ENCODE measurements at regions not wholly inside any gene's neighbourhood (a gene's known extent, or its start where the extent isn't known, plus 50 kb on each side); places are given as distances from the start of the nearest gene placed in this dataset.

- DNase-seq (ENCODE audit: low spot score in 2 of 2): peak in 1 of 2 donors; percentile 39
- TF ChIP-seq CTCF (IDR thresholded peaks at IDR 0.05) (no peak), POLR2A (IDR thresholded peaks at IDR 0.05) (no peak), POLR2AphosphoS5 (IDR thresholded peaks at IDR 0.05) (no peak)
- H3K27ac ChIP-seq: no peak overlapping the region
- peaks cover 3% of the 10 kb centered on the region in 2 donors for H3K4me1 ChIP-seq
- intact Hi-C loops (cut with DNase I; ENCODE audit: low total_unique reads): no loop called here
- H3K27me3 ChIP-seq: no peaks in the 10 kb centered on the region
- no peaks in the 10 kb centered on the region for H3K9me3 ChIP-seq
- H3K36me3 ChIP-seq: no peaks in the 10 kb centered on the region
- no peak overlapping the region for H3K4me3 ChIP-seq
Measured at GRCh38 chr1:229159668-229160544, 111.0 kb upstream of the RAB4A start.

GRCh38 chr1:229161740-229162139 is 109.2 kb upstream of the RAB4A start:
- no peak for TF ChIP-seq POLR2AphosphoS5 (IDR thresholded peaks at IDR 0.05)
- no peak for TF ChIP-seq CTCF (IDR thresholded peaks at IDR 0.05)
- Histone ChIP-seq H3K4me3 (no peak overlapping the region), H3K36me3 (no peaks in the 10 kb centered on the region), H3K27me3 (no peaks in the 10 kb centered on the region), H3K9me3 (no peaks in the 10 kb centered on the region), H3K4me1 (peaks cover 4 to 5% of the 10 kb centered on the region in 2 donors), H3K27ac (no peak overlapping the region)
- DNase-seq (ENCODE audit: low spot score in 2 of 2): peak in 1 of 2 donors; percentile 58
- intact Hi-C loops (cut with DNase I; ENCODE audit: low total_unique reads): no loop called here

GRCh38 chr1:229162825-229163515 is 107.9 kb upstream of the RAB4A start:
- Histone ChIP-seq H3K4me3 (no peak overlapping the region), H3K9me3 (no peaks in the 10 kb centered on the region), H3K36me3 (no peaks in the 10 kb centered on the region), H3K27ac (no peak overlapping the region), H3K27me3 (no peaks in the 10 kb centered on the region), H3K4me1 (peaks cover 4 to 5% of the 10 kb centered on the region in 2 donors)
- DNase-seq (ENCODE audit: low spot score in 2 of 2): no peak
- intact Hi-C loops (cut with DNase I; ENCODE audit: low total_unique reads): no loop called here
- no peak for TF ChIP-seq POLR2AphosphoS5 (IDR thresholded peaks at IDR 0.05)
- no peak for TF ChIP-seq POLR2A (IDR thresholded peaks at IDR 0.05)
- TF ChIP-seq CTCF (IDR thresholded peaks at IDR 0.05): no peak

GRCh38 chr1:229164348-229164747 is 106.6 kb upstream of the RAB4A start:
- Histone ChIP-seq H3K27me3 (no peaks in the 10 kb centered on the region), H3K4me3 (no peak overlapping the region), H3K4me1 (peaks cover 4 to 5% of the 10 kb centered on the region in 2 donors), H3K27ac (peak overlapping the region in 1 of 2 donors; percentile 62), H3K9me3 (no peaks in the 10 kb centered on the region), H3K36me3 (no peaks in the 10 kb centered on the region)
- intact Hi-C loops (cut with DNase I; ENCODE audit: low total_unique reads): no loop called here
- no peak for DNase-seq (ENCODE audit: low spot score in 2 of 2)
- TF ChIP-seq POLR2AphosphoS5 (IDR thresholded peaks at IDR 0.05) (no peak), CTCF (IDR thresholded peaks at IDR 0.05) (no peak), POLR2A (IDR thresholded peaks at IDR 0.05) (no peak)

Data from breast epithelium (tissue), 4 donors.